IMR-90 (cell line): ENCODE measurements at regions not wholly inside any gene's neighbourhood (a gene's known extent, or its start where the extent isn't known, plus 50 kb on each side); places are given as distances from the start of the nearest gene placed in this dataset.
"Not testable (repeated sequence)": the region's sequence is repeated elsewhere in the genome, so short reads cannot be mapped to it uniquely, and the experiment has no call there.

ENCODE experiments used
- ATAC-seq: fragments of 200-7000 bp; cut with Tn5 transposase; 2 replicates; pipeline ENCODE4 v1.9.1; 2020; ENCODE audit warnings: low read depth, mild to moderate bottlenecking, moderate library complexity
- BruUV-seq: library from RNA; stranded (reverse); fragments of 400-500 nt; replicated peaks from 2 replicates; lab custom pipeline; 2021; lab: Mats Ljungman, UMichigan
- CTCF ChIA-PET: fragments of 300-600 bp; formaldehyde crosslinking; extraction: SDS; loops from one replicate; lab custom pipeline; 2021; ENCODE audit warnings: antibody characterized with exemption; lab: Yijun Ruan, JAX
- POLR2A ChIA-PET: fragments of 300-600 bp; sonication (Branson Sonifier 250); formaldehyde crosslinking; loops from one replicate; lab custom pipeline; 2022; ENCODE audit warnings: antibody characterized with exemption; ENCODE audit not compliant: unreplicated experiment; lab: Charles Lee
- DNase-seq: peaks from one replicate; pipeline ENCODE4 v3.0.0; 2013
- H2AFZ ChIP-seq: replicated peaks from 2 replicates; pipeline ENCODE3; 2013; ENCODE audit warnings: low read length, mild to moderate bottlenecking; ENCODE audit not compliant: poor library complexity
- H2AK5ac ChIP-seq: 2 replicates; pipeline ENCODE4 v1.6.1; 2013; ENCODE audit warnings: low read depth, low read length, inconsistent platforms
- H2AK9ac ChIP-seq: replicated peaks from 2 replicates; pipeline ENCODE3; 2013; ENCODE audit warnings: mild to moderate bottlenecking, low read depth, low read length, moderate library complexity; ENCODE audit not compliant: poor library complexity
- H2BK120ac ChIP-seq: 2 replicates; pipeline ENCODE4 v1.6.1; 2013; ENCODE audit warnings: low read depth, low read length, inconsistent platforms
- H2BK15ac ChIP-seq: 3 replicates; pipeline ENCODE4 v1.6.1; 2013; ENCODE audit warnings: low read depth, low read length, inconsistent platforms
- H2BK20ac ChIP-seq: 2 replicates; pipeline ENCODE4 v1.6.1; 2013; ENCODE audit warnings: low read depth, mild to moderate bottlenecking, inconsistent platforms, low read length, moderate library complexity
- H2BK5ac ChIP-seq: 2 replicates; pipeline ENCODE4 v1.6.1; 2013; ENCODE audit warnings: mild to moderate bottlenecking, low read depth, low read length, inconsistent platforms; ENCODE audit not compliant: poor library complexity, severe bottlenecking
- H3K14ac ChIP-seq: replicated peaks from 2 replicates; pipeline ENCODE4 v1.6.1; 2013; ENCODE audit warnings: low read depth, low read length, inconsistent platforms
- H3K18ac ChIP-seq: 2 replicates; pipeline ENCODE4 v1.6.1; 2013; ENCODE audit warnings: low read depth, low read length, control low read depth
- H3K23ac ChIP-seq: 2 replicates; pipeline ENCODE4 v1.6.1; 2013; ENCODE audit warnings: low read depth, low read length, inconsistent platforms
- H3K27ac ChIP-seq: 2 replicates; pipeline ENCODE4 v1.5.1; 2013; ENCODE audit warnings: mild to moderate bottlenecking, control low read depth, low read length; ENCODE audit not compliant: insufficient read depth
- H3K27me3 ChIP-seq: 2 replicates; pipeline ENCODE4 v1.6.1; 2013; ENCODE audit warnings: low read length; ENCODE audit not compliant: control insufficient read depth, insufficient read depth
- H3K36me3 ChIP-seq: 2 replicates; pipeline ENCODE4 v1.6.1; 2013; ENCODE audit warnings: low read length, mixed read lengths; ENCODE audit not compliant: control insufficient read depth, insufficient read depth
- H3K4ac ChIP-seq: 2 replicates; pipeline ENCODE4 v1.6.1; 2013; ENCODE audit warnings: low read depth, low read length, inconsistent platforms
- H3K4me1 ChIP-seq: 2 replicates; pipeline ENCODE4 v1.6.1; 2013; ENCODE audit warnings: low read length, mixed read lengths; ENCODE audit not compliant: control insufficient read depth, insufficient read depth
- H3K4me2 ChIP-seq: 2 replicates; pipeline ENCODE4 v1.6.1; 2013; ENCODE audit warnings: low read depth, mild to moderate bottlenecking, control low read depth, low read length, moderate library complexity
- H3K4me3 ChIP-seq: 2 replicates; pipeline ENCODE4 v1.5.1; 2013; ENCODE audit warnings: low read depth, mild to moderate bottlenecking, control low read depth, low read length, moderate library complexity; ENCODE audit not compliant: insufficient read depth
- H3K56ac ChIP-seq: 2 replicates; pipeline ENCODE4 v1.6.1; 2013; ENCODE audit warnings: low read length, inconsistent platforms; ENCODE audit not compliant: insufficient read depth; ENCODE audit errors: extremely low read depth
- H3K79me1 ChIP-seq, 2 experiments: 2 replicates each; pipeline ENCODE4 v1.6.1; 2013; ENCODE audit warnings: low read length in 2 of 2, inconsistent platforms in 1 of 2, low read depth in 1 of 2
- H3K9ac ChIP-seq: 2 replicates; pipeline ENCODE4 v1.6.1; 2013; ENCODE audit warnings: low read depth, low read length, control low read depth
- H3K9me1 ChIP-seq: 2 replicates; pipeline ENCODE4 v1.6.1; 2013; ENCODE audit warnings: low read length, inconsistent platforms; ENCODE audit not compliant: insufficient read depth
- H3K9me3 ChIP-seq: 2 replicates; pipeline ENCODE4 v1.6.1; 2013; ENCODE audit warnings: low read length; ENCODE audit not compliant: control insufficient read depth, insufficient read depth
- H4K20me1 ChIP-seq: 2 replicates; pipeline ENCODE4 v1.6.1; 2013; ENCODE audit warnings: low read length, inconsistent platforms; ENCODE audit not compliant: insufficient read depth
- H4K5ac ChIP-seq: 2 replicates; pipeline ENCODE4 v1.6.1; 2013; ENCODE audit warnings: mild to moderate bottlenecking, low read depth, low read length, control low read depth
- H4K8ac ChIP-seq, 2 experiments: 2 replicates each; pipeline ENCODE4 v1.6.1; 2013; ENCODE audit warnings: low read depth in 2 of 2, low read length in 2 of 2, control low read depth in 1 of 2, inconsistent platforms in 1 of 2
- H4K91ac ChIP-seq: 2 replicates; pipeline ENCODE4 v1.6.1; 2013; ENCODE audit warnings: low read depth, low read length, inconsistent platforms; ENCODE audit not compliant: insufficient read depth
- ELK1 ChIP-seq: fragments of 150-350 bp; IDR thresholded peaks from 2 replicates; pipeline ENCODE4 v1.6.1; 2016; ENCODE audit warnings: low read depth, mild to moderate bottlenecking, low read length, moderate library complexity, borderline replicate concordance
- MAFK ChIP-seq: IDR thresholded peaks from 2 replicates; pipeline ENCODE4 v1.6.1; 2012; ENCODE audit warnings: low read depth, low read length, improper control_type of control experiment
- NFE2L2 ChIP-seq: fragments of 150-350 bp; IDR thresholded peaks from 2 replicates; pipeline ENCODE4 v1.6.1; 2016; ENCODE audit warnings: low read depth, mild to moderate bottlenecking, low read length
- WGBS, 2 experiments: methylation state at CpG; one replicate each; pipeline versions ENCODE4 v1.1.5 to v1.1.7; 2013; ENCODE audit warnings: missing lambda C conversion rate in 2 of 2; ENCODE audit not compliant: insufficient read length in 1 of 2; ENCODE audit errors: extremely low coverage in 2 of 2; 5-methylcytosine and 5-hydroxymethylcytosine counted together
- dilution Hi-C: fragments of 300-500 bp; cut with HindIII; formaldehyde crosslinking; loops from one replicate; pipeline ENCODE4 v1.14.3; 2018; ENCODE audit warnings: low sequenced_read_pairs; ENCODE audit not compliant: unreplicated experiment
- in situ Hi-C: fragments of 300-500 bp; cut with MboI; formaldehyde crosslinking; loops from 3 replicates; pipeline ENCODE4 v1.14.3; 2019; ENCODE audit warnings: low sequenced_read_pairs, inconsistent platforms, mixed read lengths
- intact Hi-C: fragments of 100-400 bp; cut with micrococcal nuclease; formaldehyde crosslinking; loops from 2 replicates; pipeline ENCODE4 v1.10.0; 2022

GRCh38 chr13:27349458-27349857, 75.0 kb upstream of the GTF3A start:
- Histone ChIP-seq H3K27me3 (no peaks in the 10 kb centered on the region), H3K4me1 (peaks cover 25% of the 10 kb centered on the region), H3K27ac (peak overlapping the region; percentile 46; the same call in 1 of the 2 replicates), H3K18ac (peak overlapping the region; percentile 56; the same call in 1 of the 2 replicates), H3K9me3 (no peaks in the 10 kb centered on the region), H2AK5ac (peak overlapping the region; percentile 21; the same call in 1 of the 2 replicates), H2AK9ac (no peak overlapping the region), H2BK20ac (no peak overlapping the region), H3K4ac (peak overlapping the region; percentile 72), H3K14ac (0 out of 2 replicates have a peak overlapping the region, but pooled peaks have one; percentile 36), H4K20me1 (no peaks in the 10 kb centered on the region), H3K36me3 (no peaks in the 10 kb centered on the region), H2BK5ac (peak overlapping the region; percentile 77), H4K91ac (no peak overlapping the region), H4K8ac (peak overlapping the region; percentile 46 to 67; a peak in 3 of 4 replicates), H3K4me2 (no peak overlapping the region), H2BK15ac (peak overlapping the region; percentile 83; the same call in 1 of the 3 replicates), H2BK120ac (no peak overlapping the region; the same call in 1 of the 2 replicates), H3K56ac (no peak overlapping the region), H3K4me3 (no peak overlapping the region), H3K79me1 (no peaks in the 10 kb centered on the region; a peak in 1 of 4 replicates), H2AFZ (no peak overlapping the region), H3K9me1 (peaks cover 10% of the 10 kb centered on the region; the same call in 1 of the 2 replicates), H3K9ac (no peak overlapping the region), H4K5ac (peak overlapping the region; percentile 52; the same call in 1 of the 2 replicates), H3K23ac (no peak overlapping the region; the same call in 1 of the 2 replicates)
- intact Hi-C loops = no loop called here
- CTCF ChIA-PET = interaction anchor here (0.6 to 1.3 kb wide), 3 partner anchors 9 to 23 kb away, joined by 3 to 5 read pairs (median 4); no protein-coding TSS in a partner anchor
- no CpG with 5 or more reads among the region's 3 CpGs for WGBS, 2 experiments
- POLR2A ChIA-PET = interaction anchor here (0.7 kb wide), 1 partner anchor 9 kb away, joined by 3 read pairs; no protein-coding TSS in a partner anchor
- in situ Hi-C loops = loop anchor here (5.0 kb wide), 1 partner anchor 77 kb away; the partner anchor contains the start of gene RASL11A
- ATAC-seq (peak; percentile 52), DNase-seq (peak; percentile 90)
- dilution Hi-C loops = no loop called here
- TF ChIP-seq MAFK = peak; percentile 61; the same call in 1 of the 2 replicates
- no peak for TF ChIP-seq ELK1
- peak; percentile 51; the same call in 1 of the 2 replicates for TF ChIP-seq NFE2L2
- no TSS peak for BruUV-seq

GRCh38 chr13:27350825-27351224, 73.6 kb upstream of the GTF3A start:
- H2AK9ac ChIP-seq, H3K9ac ChIP-seq, H3K36me3 ChIP-seq, H3K4me3 ChIP-seq, dilution Hi-C loops, BruUV-seq, H3K9me3 ChIP-seq, H3K4me2 ChIP-seq, H4K5ac ChIP-seq, H3K79me1 ChIP-seq, H4K20me1 ChIP-seq, H3K27ac ChIP-seq, DNase-seq, POLR2A ChIA-PET, ATAC-seq, H2BK5ac ChIP-seq, H2AFZ ChIP-seq, H4K91ac ChIP-seq, H3K18ac ChIP-seq, H3K23ac ChIP-seq, H3K14ac ChIP-seq, H2BK120ac ChIP-seq, H2BK20ac ChIP-seq, H3K27me3 ChIP-seq, H3K56ac ChIP-seq: not testable (repeated sequence)
- intact Hi-C loops (loop anchor here (10.0 kb wide), 1 partner anchor 276 kb away; no protein-coding TSS in a partner anchor), in situ Hi-C loops (loop anchor here (10.0 kb wide), 1 partner anchor 166 kb away; no protein-coding TSS in a partner anchor)
- CTCF ChIA-PET = interaction anchor here (6.5 kb wide), 1 partner anchor 365 kb away, joined by 28 read pairs; no protein-coding TSS in a partner anchor
- Histone ChIP-seq H2AK5ac (peak overlapping the region; percentile 72; the same call in 1 of the 2 replicates), H4K8ac (peak overlapping the region in 1 of 2 experiments; percentile 80; a peak in 1 of 4 replicates), H3K9me1 (peaks cover 10% of the 10 kb centered on the region; the same call in 1 of the 2 replicates), H2BK15ac (peak overlapping the region; percentile 83; the same call in 1 of the 3 replicates), H3K4ac (0 out of 2 replicates have a peak overlapping the region, but pooled peaks have one; percentile 13), H3K4me1 (peaks cover 29% of the 10 kb centered on the region)
- WGBS, 2 experiments = no CpG with 5 or more reads among the region's 6 CpGs
